ENCODE measurements at regions not wholly inside any gene's neighbourhood (a gene's known extent, or its start where the extent isn't known, plus 50 kb on each side); places are given as distances from the start of the nearest gene placed in this dataset.

DNA sequence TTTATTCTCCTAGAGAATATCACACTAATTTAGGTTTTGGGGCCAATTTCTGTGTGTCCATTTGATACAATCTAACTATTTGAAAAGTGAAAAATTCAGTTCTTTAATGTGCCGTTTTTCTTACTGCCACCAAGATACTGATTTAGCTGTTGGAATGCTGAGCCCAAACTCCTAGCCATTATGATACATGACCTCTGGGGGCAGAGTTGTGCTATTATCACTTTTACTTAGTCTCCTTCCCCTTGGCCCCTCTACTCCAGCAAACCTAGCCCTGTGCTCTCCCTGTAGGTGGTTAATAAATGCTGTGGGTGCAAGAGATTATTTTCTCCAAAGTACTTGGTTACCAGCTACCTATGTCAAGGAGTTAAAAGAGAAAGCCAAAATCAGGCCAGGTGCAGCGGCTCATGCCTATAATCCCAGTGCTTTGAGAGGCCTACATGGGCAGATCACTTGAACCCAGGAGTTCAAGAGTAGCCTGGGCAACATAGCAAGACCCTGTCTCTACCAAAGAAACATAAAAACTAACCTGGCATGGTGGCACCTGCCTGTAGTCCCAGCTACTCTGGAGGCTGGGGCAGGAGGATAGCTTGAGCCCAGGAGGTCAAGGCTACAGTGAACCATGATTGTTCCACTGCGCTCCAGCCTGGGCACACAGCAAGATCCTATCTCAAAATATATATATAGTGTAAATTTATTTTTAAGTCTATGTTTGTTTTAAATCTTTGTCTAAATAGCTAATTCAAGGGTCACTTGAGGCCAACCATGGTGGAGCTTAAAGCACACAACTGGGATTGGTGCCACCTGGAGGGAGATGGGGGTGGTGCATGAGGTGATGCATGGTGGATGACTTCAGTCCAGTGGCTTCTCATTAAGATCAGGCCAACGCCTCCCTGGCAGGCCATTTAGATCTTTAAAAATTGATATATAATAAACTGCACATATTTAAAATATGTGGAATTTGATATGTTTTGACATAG, 193.2 kb upstream of the PLET1 start:
- no peak for DNase-seq (ENCODE audit: extremely low read depth in 1 of 11, low read depth in 9 of 11, low spot score in 4 of 11)

GRCh38 chr11:112454841-112455240, 194.2 kb upstream of the PLET1 start:
- no peak for DNase-seq (ENCODE audit: extremely low read depth in 1 of 11, low read depth in 9 of 11, low spot score in 4 of 11)

GRCh38 chr11:112455791-112456190, 195.1 kb upstream of the PLET1 start:
- no peak for DNase-seq (ENCODE audit: extremely low read depth in 1 of 11, low read depth in 9 of 11, low spot score in 4 of 11)

GRCh38 chr11:112457532-112457931, 196.9 kb upstream of the PLET1 start:
- no peak for DNase-seq (ENCODE audit: extremely low read depth in 1 of 11, low read depth in 9 of 11, low spot score in 4 of 11)

DNA sequence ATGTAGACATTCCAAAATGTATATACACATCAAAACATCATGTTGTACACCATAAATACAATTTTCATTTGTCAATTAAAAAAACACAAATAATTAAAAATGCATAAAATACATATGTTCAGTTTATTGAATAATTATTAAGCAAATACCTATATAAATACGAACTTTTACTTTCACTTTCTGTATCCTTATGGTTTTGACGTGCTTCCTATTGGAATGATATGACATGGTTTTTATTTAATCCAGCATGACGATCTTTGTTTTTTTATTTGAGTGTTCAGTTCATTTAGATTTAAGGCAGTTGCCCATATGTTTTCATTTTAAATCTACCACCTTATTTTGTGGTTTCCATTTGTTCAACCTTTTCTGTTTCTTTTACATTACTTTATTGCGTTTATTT, 198.3 kb upstream of the PLET1 start:
- DNase-seq (ENCODE audit: extremely low read depth in 1 of 11, low read depth in 9 of 11, low spot score in 4 of 11), result no peak

DNA sequence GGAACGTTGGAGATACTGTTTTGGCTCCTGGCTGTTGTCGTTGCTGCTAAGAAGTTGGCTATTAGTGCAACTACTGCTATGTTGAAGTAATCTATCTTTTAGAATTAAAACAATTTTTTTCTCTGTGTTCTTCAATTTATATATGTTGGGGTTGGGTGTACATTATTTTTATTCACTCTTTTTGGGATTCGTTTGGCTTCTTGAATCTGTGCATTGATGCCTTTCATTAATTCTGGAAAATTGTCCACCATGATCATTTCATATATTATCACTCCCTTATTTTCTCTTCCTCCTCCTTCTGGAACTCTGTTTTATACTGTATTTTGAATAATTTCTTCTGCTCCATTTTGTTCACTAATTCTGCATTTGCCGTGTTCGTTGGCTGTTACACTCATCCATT, 199.5 kb upstream of the PLET1 start:
- DNase-seq (ENCODE audit: extremely low read depth in 1 of 11, low read depth in 9 of 11, low spot score in 4 of 11), result no peak

- DNase-seq (ENCODE audit: extremely low read depth in 1 of 11, low read depth in 9 of 11, low spot score in 4 of 11), result no peak
Observed at GRCh38 chr11:112464949-112465348, 204.3 kb upstream of the PLET1 start.

DNA sequence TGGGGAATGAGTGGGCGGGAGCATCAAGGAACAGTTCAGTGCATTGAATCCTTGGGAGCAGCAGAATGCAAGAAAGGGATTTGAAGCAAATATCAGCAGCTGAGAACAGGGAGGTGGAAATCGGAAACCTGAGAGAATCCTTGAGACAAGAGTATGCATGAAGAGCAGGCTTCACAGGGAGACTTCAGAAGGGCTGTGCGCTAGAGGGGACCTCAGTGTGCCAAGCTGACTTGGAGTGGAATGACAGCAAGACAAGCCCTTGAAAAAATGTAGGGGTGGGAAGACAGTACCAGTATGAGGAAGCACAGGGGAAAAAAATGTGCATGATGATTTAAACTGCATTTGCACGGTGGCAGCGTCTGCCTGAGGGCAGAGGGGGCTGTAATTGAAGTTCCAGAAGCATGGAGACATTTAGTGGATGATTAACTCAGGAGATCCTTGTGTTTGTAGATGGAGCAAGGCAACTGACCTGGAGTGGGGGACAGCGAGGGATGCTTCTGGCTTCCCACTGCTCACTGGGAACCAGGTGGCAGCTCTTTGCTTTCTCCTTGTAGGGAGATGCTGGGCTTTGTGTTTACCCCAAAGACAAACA, 204.9 kb upstream of the PLET1 start:
- DNase-seq (ENCODE audit: extremely low read depth in 1 of 11, low read depth in 9 of 11, low spot score in 4 of 11), result peak in 6 of 11 donors; percentile 1 to 37 (median 18)

DNA sequence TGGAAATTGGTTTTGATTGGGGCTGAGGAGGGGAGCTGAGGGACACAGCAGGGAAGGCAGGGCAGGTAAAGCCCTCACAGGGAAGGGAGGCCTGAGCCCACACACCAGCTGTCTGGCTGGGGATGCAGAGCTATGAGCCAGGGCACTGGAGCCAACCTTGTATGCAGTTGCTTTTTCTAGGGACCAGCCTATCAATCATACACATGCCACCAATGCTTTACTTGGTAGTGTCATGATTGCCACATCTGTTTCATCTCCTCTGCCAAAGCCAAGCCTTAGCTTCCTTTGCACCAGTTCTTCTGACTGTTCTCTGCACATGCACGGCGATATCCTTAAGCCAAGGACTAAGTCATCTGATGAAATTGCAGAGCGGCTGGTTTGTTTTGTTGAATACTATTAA, 207.1 kb upstream of the PLET1 start:
- DNase-seq (ENCODE audit: extremely low read depth in 1 of 11, low read depth in 9 of 11, low spot score in 4 of 11), result no peak

- no peak for DNase-seq (ENCODE audit: extremely low read depth in 1 of 11, low read depth in 9 of 11, low spot score in 4 of 11)
Observed at GRCh38 chr11:112469376-112469775, 208.7 kb upstream of the PLET1 start.

- no peak for DNase-seq (ENCODE audit: extremely low read depth in 1 of 11, low read depth in 9 of 11, low spot score in 4 of 11)
Observed at GRCh38 chr11:112470355-112470754, 209.7 kb upstream of the PLET1 start.

GRCh38 chr11:112471731-112472130, 211.1 kb upstream of the PLET1 start:
- DNase-seq (ENCODE audit: extremely low read depth in 1 of 11, low read depth in 9 of 11, low spot score in 4 of 11), result no peak

GRCh38 chr11:112477152-112477551, 216.5 kb upstream of the PLET1 start:
- no peak for DNase-seq (ENCODE audit: extremely low read depth in 1 of 11, low read depth in 9 of 11, low spot score in 4 of 11)

DNA sequence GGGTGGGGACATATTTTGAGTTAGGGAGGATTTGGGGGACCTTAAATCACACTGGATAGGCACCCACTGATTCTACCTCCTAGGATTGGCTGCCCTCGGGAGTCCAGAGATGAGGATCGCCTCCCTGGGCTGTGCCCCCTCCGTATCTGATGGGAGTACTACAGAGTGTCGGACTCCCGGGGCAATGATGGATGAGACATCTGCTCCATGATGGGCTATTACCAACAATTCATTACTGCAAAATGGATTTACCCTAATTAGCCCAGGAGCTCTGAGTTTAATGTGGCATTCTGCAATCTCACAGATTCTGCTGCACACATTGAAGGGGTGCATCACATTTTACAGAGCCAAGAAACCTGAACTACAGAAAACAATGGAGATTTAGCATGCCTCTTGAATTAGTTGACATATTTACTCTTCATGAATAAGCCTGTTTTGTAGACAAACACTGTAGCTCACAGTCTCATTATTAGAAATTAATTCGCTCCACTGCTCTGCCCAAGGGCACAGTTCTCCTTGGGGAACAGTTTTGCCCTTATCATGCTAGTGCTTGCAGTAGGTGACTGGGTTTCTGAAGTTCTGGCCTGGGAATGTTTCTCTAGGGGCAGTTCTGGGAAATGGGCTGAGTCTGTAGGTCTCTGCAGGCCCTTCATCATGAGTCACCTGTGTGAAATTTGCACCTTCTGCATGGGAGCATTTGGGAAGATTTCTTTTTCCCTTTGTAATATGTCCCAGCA, 217.1 kb upstream of the PLET1 start:
- DNase-seq (ENCODE audit: extremely low read depth in 1 of 11, low read depth in 9 of 11, low spot score in 4 of 11), result no peak

- DNase-seq (ENCODE audit: extremely low read depth in 1 of 11, low read depth in 9 of 11, low spot score in 4 of 11), result no peak
Observed at GRCh38 chr11:112478806-112479205, 218.1 kb upstream of the PLET1 start.

DNA sequence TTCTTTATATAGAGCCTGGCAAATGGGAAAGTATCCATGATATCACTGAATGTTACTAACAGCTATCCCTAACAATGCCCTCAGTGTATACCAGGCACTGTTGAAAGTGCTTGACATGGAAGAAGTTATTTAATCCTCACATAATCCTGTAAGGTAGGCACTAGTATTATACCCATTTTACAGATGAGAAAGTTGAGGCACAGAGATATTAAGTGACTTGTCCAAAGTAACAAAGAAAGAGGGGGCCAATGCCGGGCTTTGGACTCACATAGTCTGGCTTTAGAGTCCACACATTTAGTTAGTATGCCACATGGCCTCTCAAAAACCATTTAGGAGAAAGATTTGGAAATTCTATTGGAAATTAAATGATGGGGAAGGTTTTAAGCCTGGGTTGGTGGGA, 220.8 kb upstream of the PLET1 start:
- no peak for DNase-seq (ENCODE audit: extremely low read depth in 1 of 11, low read depth in 9 of 11, low spot score in 4 of 11)

GRCh38 chr11:112481893-112482292, 221.2 kb upstream of the PLET1 start:
- DNase-seq (ENCODE audit: extremely low read depth in 1 of 11, low read depth in 9 of 11, low spot score in 4 of 11), result no peak

GRCh38 chr11:112485280-112485679, 224.6 kb upstream of the PLET1 start:
- DNase-seq (ENCODE audit: extremely low read depth in 1 of 11, low read depth in 9 of 11, low spot score in 4 of 11), result no peak

- no peak for DNase-seq (ENCODE audit: extremely low read depth in 1 of 11, low read depth in 9 of 11, low spot score in 4 of 11)
Observed at GRCh38 chr11:112497826-112498225, 237.2 kb upstream of the PLET1 start.

DNA sequence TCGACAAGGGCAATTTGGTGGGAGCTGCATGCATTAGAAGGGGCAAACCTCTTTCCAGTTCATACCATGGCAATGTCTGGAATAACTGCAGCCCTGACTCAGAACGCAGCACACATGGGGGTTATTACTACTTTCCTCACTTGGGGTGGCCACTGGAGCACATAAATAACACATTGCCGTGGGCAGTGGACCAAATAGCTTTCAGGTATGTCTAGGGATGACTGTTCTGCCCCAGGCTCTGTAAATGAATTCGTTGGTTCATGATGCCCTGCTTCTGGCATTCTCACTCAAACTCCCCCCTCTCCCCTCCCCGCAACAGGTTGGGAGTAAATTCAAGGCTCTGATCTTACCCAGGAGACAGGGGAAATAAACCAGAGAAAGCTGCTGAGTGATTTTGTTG, 238.0 kb upstream of the PLET1 start:
- DNase-seq (ENCODE audit: extremely low read depth in 1 of 11, low read depth in 9 of 11, low spot score in 4 of 11), result peak in 4 of 11 donors; percentile 15 to 56 (median 38)
